GM12878 (cell line): ENCODE measurements at regions not wholly inside any gene's neighbourhood (a gene's known extent, or its start where the extent isn't known, plus 50 kb on each side); places are given as distances from the start of the nearest gene placed in this dataset.

Source experiments
- BACH1 ChIP-seq: fragments of 450-650 bp; IDR thresholded peaks from 2 replicates; pipeline ENCODE4 v1.6.1; 2017; ENCODE audit warnings: mild to moderate bottlenecking, borderline replicate concordance
- BCL11A ChIP-seq: IDR thresholded peaks from 2 replicates; pipeline ENCODE4 v1.6.1; 2011; ENCODE audit warnings: low read depth, low read length
- CREB1 ChIP-seq: IDR thresholded peaks from 2 replicates; pipeline ENCODE4 v1.6.1; 2012; ENCODE audit warnings: low read depth, mild to moderate bottlenecking, inconsistent platforms
- HDAC6 ChIP-seq: fragments of 200-600 bp; sonication (generic); IDR thresholded peaks from one replicate; pipeline ENCODE4 v1.8.0; 2017; ENCODE audit warnings: antibody characterized with exemption; ENCODE audit not compliant: unreplicated experiment
- HDGF ChIP-seq: fragments of 450-650 bp; IDR thresholded peaks from 2 replicates; pipeline ENCODE4 v1.6.1; 2016; ENCODE audit warnings: antibody characterized with exemption
- JUND ChIP-seq: IDR thresholded peaks from 2 replicates; pipeline ENCODE4 v1.6.1; 2012; ENCODE audit warnings: low read depth, mild to moderate bottlenecking, low read length, improper control_type of control experiment, moderate library complexity
- MXI1 ChIP-seq: fragments of 150-350 bp; IDR thresholded peaks from 2 replicates; pipeline ENCODE4 v1.6.1; 2011; ENCODE audit warnings: low read depth, mild to moderate bottlenecking, inconsistent platforms, low read length, improper control_type of control experiment
- NR2C1 ChIP-seq: fragments of 450-650 bp; IDR thresholded peaks from 2 replicates; pipeline ENCODE4 v1.6.1; 2017; ENCODE audit warnings: antibody characterized with exemption, mild to moderate bottlenecking, moderate library complexity
- PML ChIP-seq: IDR thresholded peaks from 2 replicates; pipeline ENCODE4 v1.6.1; 2012; ENCODE audit warnings: low read length, inconsistent platforms
- POLR2A ChIP-seq: IDR thresholded peaks from 2 replicates; pipeline ENCODE4 v1.6.1; 2011; ENCODE audit warnings: low read depth, mild to moderate bottlenecking, low read length
- PRDM15 ChIP-seq: fragments of 450-650 bp; formaldehyde crosslinking; IDR thresholded peaks from 2 replicates; pipeline ENCODE4 v1.4.0; 2020; ENCODE audit warnings: mild to moderate bottlenecking, moderate library complexity
- RAD21 ChIP-seq: IDR thresholded peaks from 2 replicates; pipeline ENCODE4 v1.6.1; 2011; ENCODE audit warnings: mild to moderate bottlenecking, low read depth, low read length, moderate library complexity; ENCODE audit not compliant: insufficient read depth
- RAD51 ChIP-seq: fragments of 450-650 bp; IDR thresholded peaks from 2 replicates; pipeline ENCODE4 v1.6.1; 2016; ENCODE audit warnings: moderate library complexity, mild to moderate bottlenecking, inconsistent platforms
- RCOR1 ChIP-seq: conservative IDR thresholded peaks from 2 replicates; pipeline ENCODE4 v1.6.1; 2012; ENCODE audit warnings: low read depth, low read length, improper control_type of control experiment
- RELA ChIP-seq: fragments of 450-650 bp; IDR thresholded peaks from 2 replicates; pipeline ENCODE4 v1.8.0; 2014; ENCODE audit warnings: borderline replicate concordance; ENCODE audit not compliant: partially characterized antibody
- SIX5 ChIP-seq: IDR thresholded peaks from 2 replicates; pipeline ENCODE4 v1.6.1; 2011; ENCODE audit warnings: mild to moderate bottlenecking, low read depth, low read length, moderate library complexity; ENCODE audit not compliant: severe bottlenecking
- SREBF2 ChIP-seq: IDR thresholded peaks from 2 replicates; pipeline ENCODE4 v1.6.1; 2012; ENCODE audit warnings: mild to moderate bottlenecking, low read length
- TBL1XR1 ChIP-seq: IDR thresholded peaks from 2 replicates; pipeline ENCODE4 v1.6.1; 2012; ENCODE audit warnings: low read depth, low read length, improper control_type of control experiment
- TCF3 ChIP-seq: IDR thresholded peaks from 2 replicates; pipeline ENCODE4 v1.6.1; 2012; ENCODE audit warnings: low read depth, mild to moderate bottlenecking, low read length, borderline replicate concordance; ENCODE audit not compliant: insufficient read depth
- TCF7 ChIP-seq: IDR thresholded peaks from 2 replicates; pipeline ENCODE4 v1.6.1; 2014; ENCODE audit warnings: antibody characterized with exemption, borderline replicate concordance
- YBX1 ChIP-seq: fragments of 450-650 bp; IDR thresholded peaks from 2 replicates; pipeline ENCODE4 v1.6.1; 2016; ENCODE audit warnings: antibody characterized with exemption
- ZNF207 ChIP-seq: fragments of 450-650 bp; IDR thresholded peaks from 2 replicates; pipeline ENCODE4 v1.6.1; 2014; ENCODE audit warnings: antibody characterized with exemption, mild to moderate bottlenecking, borderline replicate concordance
- ZNF384 ChIP-seq: IDR thresholded peaks from 2 replicates; pipeline ENCODE4 v1.6.1; 2012; ENCODE audit warnings: low read depth, mild to moderate bottlenecking, low read length, improper control_type of control experiment, borderline replicate concordance
- ZSCAN29 ChIP-seq: fragments of 450-650 bp; IDR thresholded peaks from 2 replicates; pipeline ENCODE4 v1.6.1; 2017; ENCODE audit warnings: mild to moderate bottlenecking, moderate library complexity
- TF ChIP-seq, protein P1 (sequence below): IDR thresholded peaks from 2 replicates; pipeline ENCODE4 v1.6.1; 2011; ENCODE audit warnings: mild to moderate bottlenecking, low read depth, low read length, moderate library complexity; ENCODE audit not compliant: insufficient replicate concordance
- TF ChIP-seq, protein P2 (sequence below): IDR thresholded peaks from 2 replicates; pipeline ENCODE4 v1.6.1; 2012; ENCODE audit warnings: low read length, inconsistent platforms
- TF ChIP-seq, protein P3 (sequence below): IDR thresholded peaks from 2 replicates; pipeline ENCODE4 v1.6.1; 2011; ENCODE audit warnings: low read depth, mild to moderate bottlenecking, low read length, moderate library complexity, borderline replicate concordance; ENCODE audit errors: extremely low read depth

- TF ChIP-seq PRDM15, result no peak
- no peak for TF ChIP-seq TCF3
- peak; percentile 56 for TF ChIP-seq RAD51
- no peak for TF ChIP-seq YBX1
- TF ChIP-seq HDAC6, result no peak
- no peak for TF ChIP-seq SREBF2
- TF ChIP-seq, protein P1, sequence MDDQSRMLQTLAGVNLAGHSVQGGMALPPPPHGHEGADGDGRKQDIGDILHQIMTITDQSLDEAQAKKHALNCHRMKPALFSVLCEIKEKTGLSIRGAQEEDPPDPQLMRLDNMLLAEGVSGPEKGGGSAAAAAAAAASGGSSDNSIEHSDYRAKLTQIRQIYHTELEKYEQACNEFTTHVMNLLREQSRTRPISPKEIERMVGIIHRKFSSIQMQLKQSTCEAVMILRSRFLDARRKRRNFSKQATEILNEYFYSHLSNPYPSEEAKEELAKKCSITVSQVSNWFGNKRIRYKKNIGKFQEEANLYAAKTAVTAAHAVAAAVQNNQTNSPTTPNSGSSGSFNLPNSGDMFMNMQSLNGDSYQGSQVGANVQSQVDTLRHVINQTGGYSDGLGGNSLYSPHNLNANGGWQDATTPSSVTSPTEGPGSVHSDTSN, result no peak
- TF ChIP-seq, protein P2, sequence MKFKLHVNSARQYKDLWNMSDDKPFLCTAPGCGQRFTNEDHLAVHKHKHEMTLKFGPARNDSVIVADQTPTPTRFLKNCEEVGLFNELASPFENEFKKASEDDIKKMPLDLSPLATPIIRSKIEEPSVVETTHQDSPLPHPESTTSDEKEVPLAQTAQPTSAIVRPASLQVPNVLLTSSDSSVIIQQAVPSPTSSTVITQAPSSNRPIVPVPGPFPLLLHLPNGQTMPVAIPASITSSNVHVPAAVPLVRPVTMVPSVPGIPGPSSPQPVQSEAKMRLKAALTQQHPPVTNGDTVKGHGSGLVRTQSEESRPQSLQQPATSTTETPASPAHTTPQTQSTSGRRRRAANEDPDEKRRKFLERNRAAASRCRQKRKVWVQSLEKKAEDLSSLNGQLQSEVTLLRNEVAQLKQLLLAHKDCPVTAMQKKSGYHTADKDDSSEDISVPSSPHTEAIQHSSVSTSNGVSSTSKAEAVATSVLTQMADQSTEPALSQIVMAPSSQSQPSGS, result peak; percentile 52; the same call in 1 of the 2 replicates
- TF ChIP-seq BCL11A, result peak; percentile 57
- no peak for TF ChIP-seq RAD21
- no peak for TF ChIP-seq TCF7
- no peak for TF ChIP-seq RCOR1
- TF ChIP-seq SIX5, result no peak
- TF ChIP-seq ZNF384, result no peak
- TF ChIP-seq HDGF, result no peak
- no peak for TF ChIP-seq RELA
- no peak for TF ChIP-seq POLR2A
- TF ChIP-seq BACH1, result no peak
- no peak for TF ChIP-seq PML
- no peak for TF ChIP-seq ZSCAN29
- TF ChIP-seq ZNF207, result no peak
- TF ChIP-seq CREB1, result peak; percentile 93
- 0 out of 2 replicates have a peak, but pooled peaks have one; percentile 8 for TF ChIP-seq TBL1XR1
- no peak for TF ChIP-seq MXI1
- TF ChIP-seq NR2C1, result no peak
- peak; percentile 77 for TF ChIP-seq JUND
- TF ChIP-seq, protein P3, sequence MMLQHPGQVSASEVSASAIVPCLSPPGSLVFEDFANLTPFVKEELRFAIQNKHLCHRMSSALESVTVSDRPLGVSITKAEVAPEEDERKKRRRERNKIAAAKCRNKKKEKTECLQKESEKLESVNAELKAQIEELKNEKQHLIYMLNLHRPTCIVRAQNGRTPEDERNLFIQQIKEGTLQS, result no peak
Measured at GRCh38 chr7:155206318-155207020, 91.2 kb upstream of the INSIG1 start (continued).
